ENCODE measurements at regions not wholly inside any gene's neighbourhood (a gene's known extent, or its start where the extent isn't known, plus 50 kb on each side); places are given as distances from the start of the nearest gene placed in this dataset.

DNA sequence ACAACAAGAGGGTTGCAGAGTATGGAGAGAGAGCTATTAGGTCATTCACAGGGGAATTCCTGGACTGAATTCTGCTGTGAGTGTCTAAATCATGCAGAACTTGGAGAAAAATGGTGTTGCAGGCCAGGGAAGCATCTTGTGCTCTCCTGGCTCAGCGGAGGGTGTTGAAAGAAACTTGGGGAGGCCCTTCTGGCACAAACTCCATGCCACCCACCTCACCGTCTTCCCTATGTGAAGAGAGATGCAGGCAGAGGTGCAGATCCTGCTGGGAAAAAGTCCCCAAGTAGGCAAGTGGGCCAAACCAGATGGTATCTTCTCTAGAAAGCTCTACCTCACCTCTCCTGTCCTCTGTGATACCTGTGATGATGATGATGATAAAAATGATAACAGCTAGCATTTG lies 604.3 kb upstream of the API5 start:
- Histone ChIP-seq H3K4me1 (ENCODE audit: insufficient read depth, poor library complexity, severe bottlenecking) (no peaks in the 10 kb centered on the region), H3K27ac (ENCODE audit: poor library complexity, severe bottlenecking) (no peak overlapping the region), H3K27me3 (ENCODE audit: insufficient read depth, poor library complexity, severe bottlenecking) (no peaks in the 10 kb centered on the region), H3K9me3 (ENCODE audit: severe bottlenecking) (no peaks in the 10 kb centered on the region), H3K36me3 (ENCODE audit: low read depth) (no peaks in the 10 kb centered on the region), H3K4me3 (ENCODE audit: severe bottlenecking) (no peak overlapping the region)
- TF ChIP-seq, protein P1, sequence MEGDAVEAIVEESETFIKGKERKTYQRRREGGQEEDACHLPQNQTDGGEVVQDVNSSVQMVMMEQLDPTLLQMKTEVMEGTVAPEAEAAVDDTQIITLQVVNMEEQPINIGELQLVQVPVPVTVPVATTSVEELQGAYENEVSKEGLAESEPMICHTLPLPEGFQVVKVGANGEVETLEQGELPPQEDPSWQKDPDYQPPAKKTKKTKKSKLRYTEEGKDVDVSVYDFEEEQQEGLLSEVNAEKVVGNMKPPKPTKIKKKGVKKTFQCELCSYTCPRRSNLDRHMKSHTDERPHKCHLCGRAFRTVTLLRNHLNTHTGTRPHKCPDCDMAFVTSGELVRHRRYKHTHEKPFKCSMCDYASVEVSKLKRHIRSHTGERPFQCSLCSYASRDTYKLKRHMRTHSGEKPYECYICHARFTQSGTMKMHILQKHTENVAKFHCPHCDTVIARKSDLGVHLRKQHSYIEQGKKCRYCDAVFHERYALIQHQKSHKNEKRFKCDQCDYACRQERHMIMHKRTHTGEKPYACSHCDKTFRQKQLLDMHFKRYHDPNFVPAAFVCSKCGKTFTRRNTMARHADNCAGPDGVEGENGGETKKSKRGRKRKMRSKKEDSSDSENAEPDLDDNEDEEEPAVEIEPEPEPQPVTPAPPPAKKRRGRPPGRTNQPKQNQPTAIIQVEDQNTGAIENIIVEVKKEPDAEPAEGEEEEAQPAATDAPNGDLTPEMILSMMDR (IDR thresholded peaks at IDR 0.05; ENCODE audit: poor library complexity, severe bottlenecking), result no peak
- ATAC-seq (ENCODE audit: low read depth) (no peak), DNase-seq (ENCODE audit: low spot score) (no peak)

DNA sequence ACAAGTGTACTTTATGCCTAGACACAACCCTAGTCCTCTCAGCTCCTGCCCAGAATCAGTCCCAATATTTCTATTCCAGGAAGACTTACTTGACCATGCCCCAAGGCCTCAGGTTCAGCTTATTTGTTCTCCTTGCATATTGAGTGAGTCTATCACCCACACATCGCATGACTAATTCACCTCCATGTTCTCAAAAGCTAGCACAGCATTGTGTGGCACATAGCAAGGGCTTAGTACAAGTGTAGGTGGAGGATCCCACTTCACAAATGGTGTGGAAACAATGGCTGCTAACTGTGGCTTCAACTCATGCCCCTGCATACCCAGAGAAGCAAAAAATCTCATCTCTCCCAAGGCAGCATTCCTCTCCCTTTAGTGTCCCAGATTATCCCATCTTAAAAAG lies 602.6 kb upstream of the API5 start:
- Histone ChIP-seq H3K4me1 (ENCODE audit: insufficient read depth, poor library complexity, severe bottlenecking) (no peaks in the 10 kb centered on the region), H3K9me3 (ENCODE audit: severe bottlenecking) (no peaks in the 10 kb centered on the region), H3K27me3 (ENCODE audit: insufficient read depth, poor library complexity, severe bottlenecking) (no peaks in the 10 kb centered on the region), H3K4me3 (ENCODE audit: severe bottlenecking) (no peak overlapping the region), H3K36me3 (ENCODE audit: low read depth) (no peaks in the 10 kb centered on the region), H3K27ac (ENCODE audit: poor library complexity, severe bottlenecking) (no peak overlapping the region)
- DNase-seq (ENCODE audit: low spot score) (no peak), ATAC-seq (ENCODE audit: low read depth) (no peak)
- TF ChIP-seq, protein P1 (IDR thresholded peaks at IDR 0.05; ENCODE audit: poor library complexity, severe bottlenecking), result no peak

DNA sequence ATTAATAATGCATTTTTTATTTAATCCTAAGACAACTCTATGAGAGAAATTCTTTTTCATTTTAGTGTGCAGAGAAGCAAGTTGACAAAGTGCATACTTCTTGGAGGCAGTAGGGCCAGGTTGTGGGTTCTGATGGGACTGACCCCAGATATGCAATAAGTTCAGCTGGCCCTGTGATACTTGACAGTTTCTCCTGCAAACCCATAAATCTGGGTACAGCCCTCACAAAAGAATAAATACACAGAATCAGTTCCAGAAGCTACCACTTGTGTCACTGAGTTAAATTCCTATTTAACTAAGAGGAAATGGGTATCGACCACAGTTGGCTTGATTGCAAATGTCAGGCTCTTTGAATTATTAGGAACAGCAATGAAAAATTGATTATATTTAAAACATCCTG lies 598.5 kb upstream of the API5 start:
- DNase-seq (ENCODE audit: low spot score) (no peak), ATAC-seq (ENCODE audit: low read depth) (no peak)
- Histone ChIP-seq H3K27me3 (ENCODE audit: insufficient read depth, poor library complexity, severe bottlenecking) (no peaks in the 10 kb centered on the region), H3K4me3 (ENCODE audit: severe bottlenecking) (no peak overlapping the region), H3K9me3 (ENCODE audit: severe bottlenecking) (no peaks in the 10 kb centered on the region), H3K27ac (ENCODE audit: poor library complexity, severe bottlenecking) (no peak overlapping the region), H3K4me1 (ENCODE audit: insufficient read depth, poor library complexity, severe bottlenecking) (no peaks in the 10 kb centered on the region), H3K36me3 (ENCODE audit: low read depth) (no peaks in the 10 kb centered on the region)
- TF ChIP-seq, protein P1 (IDR thresholded peaks at IDR 0.05; ENCODE audit: poor library complexity, severe bottlenecking), result no peak

DNA sequence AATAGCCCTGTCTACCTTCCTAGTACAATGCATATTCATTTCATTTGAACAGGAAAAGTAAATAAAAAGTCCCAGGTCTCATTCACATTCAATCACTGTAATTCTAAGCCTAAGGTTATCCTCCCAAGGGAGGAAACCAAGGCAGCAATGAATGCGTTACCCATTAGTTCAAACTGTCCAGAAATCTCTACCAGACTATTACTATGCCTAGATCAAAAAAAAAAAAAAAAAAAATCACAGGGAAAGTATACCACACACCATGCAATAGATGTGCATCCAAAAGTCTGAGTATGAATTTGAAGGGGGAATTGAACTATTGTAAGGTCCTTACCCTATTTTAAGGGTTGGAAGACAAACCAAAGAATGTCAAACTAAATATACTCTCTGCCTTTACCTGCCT lies 598.0 kb upstream of the API5 start:
- DNase-seq (ENCODE audit: low spot score), result no peak
- Histone ChIP-seq H3K9me3 (ENCODE audit: severe bottlenecking) (no peaks in the 10 kb centered on the region), H3K36me3 (ENCODE audit: low read depth) (no peaks in the 10 kb centered on the region), H3K27me3 (ENCODE audit: insufficient read depth, poor library complexity, severe bottlenecking) (no peaks in the 10 kb centered on the region), H3K4me3 (ENCODE audit: severe bottlenecking) (no peak overlapping the region), H3K4me1 (ENCODE audit: insufficient read depth, poor library complexity, severe bottlenecking) (no peaks in the 10 kb centered on the region), H3K27ac (ENCODE audit: poor library complexity, severe bottlenecking) (no peak overlapping the region)
- TF ChIP-seq, protein P1 (IDR thresholded peaks at IDR 0.05; ENCODE audit: poor library complexity, severe bottlenecking), result no peak
- ATAC-seq (ENCODE audit: low read depth), result no peak

DNA sequence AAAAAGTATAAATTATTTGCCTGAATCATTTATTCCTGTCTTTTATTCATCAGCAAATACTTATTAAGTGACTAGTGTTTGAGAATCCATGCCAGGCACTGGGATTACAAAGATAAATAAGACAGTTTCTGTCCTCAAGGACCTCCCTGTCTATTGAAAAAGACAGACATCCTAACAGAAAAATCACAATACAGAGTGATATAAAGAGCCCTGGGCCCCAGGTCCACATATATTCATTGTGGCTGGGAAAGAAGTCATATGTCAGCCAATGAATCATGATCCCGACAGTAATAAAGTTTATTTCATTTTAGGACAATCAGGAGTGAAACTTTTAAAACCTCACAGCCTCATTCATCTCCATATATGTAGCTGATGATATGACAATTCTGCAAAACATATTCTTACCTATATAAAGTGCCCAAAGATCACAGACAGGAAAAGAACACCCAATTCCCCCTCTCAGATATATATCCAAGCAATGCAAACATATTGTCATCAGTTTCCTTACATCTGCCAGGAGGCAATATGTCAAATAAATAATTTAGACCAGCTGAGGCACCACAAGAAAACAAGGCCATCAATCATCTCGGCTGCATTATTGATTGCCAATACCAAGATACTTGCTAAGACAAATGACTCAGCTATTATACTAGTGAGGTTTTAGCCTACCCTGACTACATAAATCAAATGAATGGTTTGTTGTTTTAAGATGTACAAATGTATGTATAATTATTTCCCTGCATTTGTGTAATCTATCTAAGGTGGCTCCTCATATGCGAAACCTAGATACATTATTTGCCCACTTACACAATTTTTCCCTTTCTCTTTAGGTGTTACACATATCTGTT lies 590.9 kb upstream of the API5 start:
- H3K4me1 ChIP-seq (ENCODE audit: insufficient read depth, poor library complexity, severe bottlenecking), result no peaks in the 10 kb centered on the region
- H3K27me3 ChIP-seq (ENCODE audit: insufficient read depth, poor library complexity, severe bottlenecking), result no peaks in the 10 kb centered on the region
- DNase-seq (ENCODE audit: low spot score) (no peak), ATAC-seq (ENCODE audit: low read depth) (no peak)
- H3K36me3 ChIP-seq (ENCODE audit: low read depth), result no peaks in the 10 kb centered on the region
- TF ChIP-seq, protein P1 (IDR thresholded peaks at IDR 0.05; ENCODE audit: poor library complexity, severe bottlenecking), result no peak
- H3K4me3 ChIP-seq (ENCODE audit: severe bottlenecking), result no peak overlapping the region
- no peak overlapping the region for H3K27ac ChIP-seq (ENCODE audit: poor library complexity, severe bottlenecking)
- no peaks in the 10 kb centered on the region for H3K9me3 ChIP-seq (ENCODE audit: severe bottlenecking)
